B cell (primary cell): ENCODE measurements at regions not wholly inside any gene's neighbourhood (a gene's known extent, or its start where the extent isn't known, plus 50 kb on each side); places are given as distances from the start of the nearest gene placed in this dataset.

Experiments used
- ATAC-seq: fragments of 200-7000 bp; cut with Tn5 transposase; one replicate; pipeline ENCODE4 v1.10.0; 2021; ENCODE audit warnings: low read depth, mild to moderate bottlenecking, moderate number of reproducible peaks, moderate library complexity
- CTCF ChIA-PET: fragments of 350-600 bp; sonication (Branson Sonifier 250); formaldehyde crosslinking; loops from one replicate; lab custom pipeline; 2021; ENCODE audit warnings: antibody characterized with exemption, inconsistent platforms; lab: Charles Lee
- POLR2A ChIA-PET: fragments of 350-600 bp; sonication (Branson Sonifier 250); formaldehyde crosslinking; loops from one replicate; lab custom pipeline; 2021; ENCODE audit warnings: antibody characterized with exemption; lab: Charles Lee
- DNase-seq: peaks from one replicate; pipeline ENCODE4 v3.0.0; 2013
- H2AFZ ChIP-seq: 2 replicates; pipeline ENCODE4 v1.6.1; 2012; ENCODE audit warnings: mild to moderate bottlenecking, low read depth, low read length; ENCODE audit not compliant: insufficient read depth, poor library complexity, severe bottlenecking
- H3K27ac ChIP-seq, 2 donors: 1 replicate in 1 of 2; 2 replicates in 1 of 2; pipeline ENCODE4 v1.5.1; 2012 to 2013; ENCODE audit warnings: low read length in 2 of 2, mild to moderate bottlenecking in 2 of 2, moderate library complexity in 1 of 2
- H3K27me3 ChIP-seq, 4 experiments: fragments of 200-600 bp in 1 of 4; sonication (generic) in 1 of 4; replicated peaks in 1 of 4; 1 replicate in 2 of 4; 2 replicates in 2 of 4; pipeline versions ENCODE4 v1.6.1 to v1.7.0; 2013 to 2016; ENCODE audit warnings: low read length in 3 of 4, mild to moderate bottlenecking in 2 of 4, mixed read lengths in 1 of 4, moderate library complexity in 1 of 4; ENCODE audit not compliant: insufficient read depth in 4 of 4, control insufficient read depth in 3 of 4; ENCODE audit errors: control extremely low read depth in 1 of 4
- H3K36me3 ChIP-seq, 2 experiments: replicated peaks in 1 of 2; 1 replicate in 1 of 2; 2 replicates in 1 of 2; pipeline versions ENCODE4 v1.6.1 to v1.7.1; 2013; ENCODE audit warnings: low read length in 1 of 2; ENCODE audit not compliant: insufficient read depth in 2 of 2, control insufficient read depth in 1 of 2; ENCODE audit errors: control extremely low read depth in 1 of 2, extremely low read depth in 1 of 2
- H3K4me1 ChIP-seq, 2 donors: fragments of 200-600 bp in 1 of 2; sonication (generic) in 1 of 2; 1 replicate in 1 of 2; 2 replicates in 1 of 2; pipeline versions ENCODE4 v1.5.1 to v1.6.1; 2013 to 2017; ENCODE audit warnings: low read length in 2 of 2; ENCODE audit not compliant: control insufficient read depth in 2 of 2, insufficient read depth in 2 of 2
- H3K4me2 ChIP-seq: replicated peaks from 2 replicates; pipeline ENCODE3; 2012; ENCODE audit warnings: mild to moderate bottlenecking, low read depth, low read length; ENCODE audit not compliant: poor library complexity, severe bottlenecking
- H3K4me3 ChIP-seq, 5 experiments: fragments of 200-600 bp in 1 of 5; sonication (generic) in 1 of 5; 1 replicate in 3 of 5; 2 replicates in 2 of 5; pipeline versions ENCODE4 v1.5.1 to v1.7.0; 2011 to 2016; ENCODE audit warnings: low read length in 4 of 5, mild to moderate bottlenecking in 4 of 5, low read depth in 2 of 5, control low read depth in 1 of 5, moderate library complexity in 1 of 5; ENCODE audit not compliant: insufficient read depth in 1 of 5; ENCODE audit errors: control extremely low read depth in 1 of 5, extremely low read depth in 1 of 5
- H3K79me2 ChIP-seq: fragments of 200-600 bp; sonication (generic); one replicate; pipeline ENCODE4 v1.6.0; 2016; ENCODE audit warnings: low read length; ENCODE audit not compliant: control insufficient read depth, insufficient read depth
- H3K9ac ChIP-seq: fragments of 200-600 bp; sonication (generic); 2 replicates; pipeline ENCODE4 v1.6.1; 2017; ENCODE audit warnings: mild to moderate bottlenecking, low read length, moderate library complexity
- H3K9me3 ChIP-seq, 3 donors: one replicate each; pipeline versions ENCODE4 v1.6.1 to v1.7.1; 2013; ENCODE audit warnings: low read length in 2 of 3; ENCODE audit not compliant: control insufficient read depth in 2 of 3, insufficient read depth in 1 of 3; ENCODE audit errors: control extremely low read depth in 1 of 3
- H4K20me1 ChIP-seq: 2 replicates; pipeline ENCODE4 v1.6.0; 2012; ENCODE audit warnings: mild to moderate bottlenecking, low read length; ENCODE audit not compliant: insufficient read depth, control insufficient read depth, poor library complexity, severe bottlenecking
- H3K27ac Mint-ChIP-seq: one replicate; pipeline ENCODE4 v1.8.0; 2021; ENCODE audit warnings: mixed read lengths
- H3K27me3 Mint-ChIP-seq: one replicate; pipeline ENCODE4 v1.8.0; 2021; ENCODE audit warnings: mixed read lengths
- H3K4me1 Mint-ChIP-seq: one replicate; pipeline ENCODE4 v1.8.0; 2021; ENCODE audit warnings: mixed read lengths
- H3K4me3 Mint-ChIP-seq: one replicate; pipeline ENCODE4 v1.8.0; 2021; ENCODE audit warnings: mixed read lengths
- H3K9me3 Mint-ChIP-seq: one replicate; pipeline ENCODE4 v1.8.0; 2022; ENCODE audit warnings: mixed read lengths; ENCODE audit not compliant: insufficient read depth
- EZH2 ChIP-seq: IDR thresholded peaks from 2 replicates; pipeline ENCODE4 v1.6.1; 2012; ENCODE audit warnings: borderline replicate concordance, low read depth, mild to moderate bottlenecking, moderate library complexity, low read length; ENCODE audit not compliant: insufficient read depth, poor library complexity, severe bottlenecking
- WGBS: methylation state at CpG from one replicate; pipeline ENCODE4 v1.1.5; 2013; ENCODE audit warnings: missing lambda C conversion rate; ENCODE audit not compliant: insufficient coverage; 5-methylcytosine and 5-hydroxymethylcytosine counted together
- intact Hi-C: fragments of 100-400 bp; cut with micrococcal nuclease; formaldehyde crosslinking; loops from one replicate; pipeline ENCODE4 v1.10.0; 2022
- TF ChIP-seq, protein P1 (sequence below): fragments of 200-600 bp; IDR thresholded peaks from one replicate; pipeline ENCODE4 v1.8.0; 2022; ENCODE audit warnings: antibody characterized with exemption, mild to moderate bottlenecking

DNA sequence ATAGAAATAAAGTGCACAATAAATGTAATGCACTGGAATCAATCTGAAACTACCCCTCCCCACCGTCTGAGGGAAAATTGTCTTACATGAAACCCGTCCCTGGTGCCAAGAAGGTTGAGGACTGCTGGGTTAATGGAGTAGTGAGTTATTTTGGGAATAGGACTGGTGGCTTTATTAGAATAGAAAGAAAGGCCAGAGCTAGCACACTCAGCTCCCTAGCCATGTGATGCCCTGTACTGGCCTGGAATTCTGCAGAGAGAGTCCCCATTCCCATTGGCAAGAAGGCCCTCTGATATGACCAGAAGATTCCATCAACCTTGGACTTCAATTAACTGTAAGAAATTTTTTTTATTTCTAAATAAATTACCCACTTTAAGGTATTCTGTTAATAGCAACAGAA is 393.5 kb upstream of the PCDH9 start:
- TF ChIP-seq, protein P1, sequence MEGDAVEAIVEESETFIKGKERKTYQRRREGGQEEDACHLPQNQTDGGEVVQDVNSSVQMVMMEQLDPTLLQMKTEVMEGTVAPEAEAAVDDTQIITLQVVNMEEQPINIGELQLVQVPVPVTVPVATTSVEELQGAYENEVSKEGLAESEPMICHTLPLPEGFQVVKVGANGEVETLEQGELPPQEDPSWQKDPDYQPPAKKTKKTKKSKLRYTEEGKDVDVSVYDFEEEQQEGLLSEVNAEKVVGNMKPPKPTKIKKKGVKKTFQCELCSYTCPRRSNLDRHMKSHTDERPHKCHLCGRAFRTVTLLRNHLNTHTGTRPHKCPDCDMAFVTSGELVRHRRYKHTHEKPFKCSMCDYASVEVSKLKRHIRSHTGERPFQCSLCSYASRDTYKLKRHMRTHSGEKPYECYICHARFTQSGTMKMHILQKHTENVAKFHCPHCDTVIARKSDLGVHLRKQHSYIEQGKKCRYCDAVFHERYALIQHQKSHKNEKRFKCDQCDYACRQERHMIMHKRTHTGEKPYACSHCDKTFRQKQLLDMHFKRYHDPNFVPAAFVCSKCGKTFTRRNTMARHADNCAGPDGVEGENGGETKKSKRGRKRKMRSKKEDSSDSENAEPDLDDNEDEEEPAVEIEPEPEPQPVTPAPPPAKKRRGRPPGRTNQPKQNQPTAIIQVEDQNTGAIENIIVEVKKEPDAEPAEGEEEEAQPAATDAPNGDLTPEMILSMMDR = no peak
- no peak for TF ChIP-seq EZH2
- Histone ChIP-seq H3K9ac (no peak overlapping the region), H3K36me3 (no peaks in the 10 kb centered on the region), H3K27ac (no peak overlapping the region), H4K20me1 (no peaks in the 10 kb centered on the region), H3K79me2 (no peaks in the 10 kb centered on the region), H3K4me3 (no peak overlapping the region), H3K27me3 (no peaks in the 10 kb centered on the region), H3K4me2 (no peak overlapping the region), H2AFZ (no peak overlapping the region), H3K9me3 (no peaks in the 10 kb centered on the region), H3K4me1 (no peaks in the 10 kb centered on the region)
- H3K27ac Mint-ChIP-seq = no peak overlapping the region
- ChIA-PET POLR2A (no interaction called here), CTCF (no interaction called here)
- WGBS = no CpG with 5 or more reads among the region's 2 CpGs
- no peak for ATAC-seq
- no peaks in the 10 kb centered on the region for H3K4me1 Mint-ChIP-seq
- intact Hi-C loops = no loop called here
- H3K9me3 Mint-ChIP-seq = peaks cover 2% of the 10 kb centered on the region
- no peak overlapping the region for H3K4me3 Mint-ChIP-seq
- H3K27me3 Mint-ChIP-seq = no peaks in the 10 kb centered on the region
- no peak for DNase-seq

DNA sequence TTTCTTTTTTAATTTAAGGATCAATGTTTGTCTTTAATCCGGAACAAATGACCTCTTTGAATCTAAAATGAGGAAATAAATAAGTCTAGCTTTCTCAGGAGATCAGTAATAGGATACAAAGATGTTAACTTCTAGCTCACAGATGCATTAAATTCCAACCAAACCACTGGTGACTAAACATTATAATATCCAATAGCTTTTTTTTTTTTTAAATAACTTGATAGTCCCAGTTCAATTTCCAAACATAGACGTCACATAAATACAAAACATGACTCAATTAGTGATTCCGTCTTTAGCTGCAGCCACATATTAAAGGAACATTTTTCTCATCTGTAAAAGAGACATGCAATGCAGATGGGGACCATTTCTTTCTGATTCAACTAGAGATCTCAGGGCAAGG is 390.5 kb upstream of the PCDH9 start:
- H3K79me2 ChIP-seq = no peaks in the 10 kb centered on the region
- H3K4me2 ChIP-seq = no peak overlapping the region
- H3K4me3 ChIP-seq = no peak overlapping the region
- no peak for ATAC-seq
- H3K36me3 ChIP-seq = no peaks in the 10 kb centered on the region
- Mint-ChIP-seq H3K9me3 (peaks cover 2% of the 10 kb centered on the region), H3K4me3 (no peak overlapping the region), H3K27me3 (no peaks in the 10 kb centered on the region), H3K27ac (no peak overlapping the region), H3K4me1 (no peaks in the 10 kb centered on the region)
- H3K9ac ChIP-seq = no peak overlapping the region
- WGBS = 83% methylated on average over 1 of the region's 3 CpGs
- H2AFZ ChIP-seq = no peak overlapping the region
- POLR2A ChIA-PET = no interaction called here
- H4K20me1 ChIP-seq = no peaks in the 10 kb centered on the region
- H3K27me3 ChIP-seq = no peaks in the 10 kb centered on the region
- H3K9me3 ChIP-seq = peaks cover 0 to 2% (median 0%) of the 10 kb centered on the region in 3 donors
- intact Hi-C loops = no loop called here
- H3K4me1 ChIP-seq = no peaks in the 10 kb centered on the region
- DNase-seq = no peak
- H3K27ac ChIP-seq = no peak overlapping the region
- TF ChIP-seq, protein P1 = no peak
- TF ChIP-seq EZH2 = no peak
- CTCF ChIA-PET = no interaction called here
